ENCODE measurements at regions not wholly inside any gene's neighbourhood (a gene's known extent, or its start where the extent isn't known, plus 50 kb on each side); places are given as distances from the start of the nearest gene placed in this dataset.

GRCh38 chr17:70390049-70390448 is 220.7 kb downstream of the KCNJ2 start:
- no peak for TF ChIP-seq CTCF (IDR thresholded peaks at IDR 0.05)

GRCh38 chr17:70394473-70395232 is 225.3 kb downstream of the KCNJ2 start:
- TF ChIP-seq CTCF (IDR thresholded peaks at IDR 0.05) = no peak
- Histone ChIP-seq H3K4me3 (no peak overlapping the region), H3K27ac (no peak overlapping the region), H3K27me3 (no peaks in the 10 kb centered on the region), H3K36me3 (no peaks in the 10 kb centered on the region), H3K4me1 (no peaks in the 10 kb centered on the region), H3K9me3 (no peaks in the 10 kb centered on the region)
- DNase-seq (ENCODE audit: low spot score) = no peak

More at GRCh38 chr17:70390049-70390448, 220.7 kb downstream of the KCNJ2 start:
- no peaks in the 10 kb centered on the region for H3K36me3 ChIP-seq
- no peaks in the 10 kb centered on the region for H3K4me1 ChIP-seq
- H3K27me3 ChIP-seq = no peaks in the 10 kb centered on the region
- H3K9me3 ChIP-seq = no peaks in the 10 kb centered on the region
- DNase-seq (ENCODE audit: low spot score) = no peak
- no peak overlapping the region for H3K4me3 ChIP-seq
- H3K27ac ChIP-seq = no peak overlapping the region

- DNase-seq (ENCODE audit: low spot score) = no peak
Observed at GRCh38 chr17:70405492-70406220, 236.3 kb downstream of the KCNJ2 start.

GRCh38 chr17:70407506-70407905 is 238.2 kb downstream of the KCNJ2 start:
- H3K9me3 ChIP-seq = no peaks in the 10 kb centered on the region
- no peaks in the 10 kb centered on the region for H3K27me3 ChIP-seq
- H3K36me3 ChIP-seq = no peaks in the 10 kb centered on the region
- H3K4me1 ChIP-seq = no peaks in the 10 kb centered on the region
- DNase-seq (ENCODE audit: low spot score) = no peak
- no peak for TF ChIP-seq CTCF (IDR thresholded peaks at IDR 0.05)
- H3K4me3 ChIP-seq = no peak overlapping the region
- no peak overlapping the region for H3K27ac ChIP-seq

More at GRCh38 chr17:70405492-70406220, 236.3 kb downstream of the KCNJ2 start:
- no peaks in the 10 kb centered on the region for H3K27me3 ChIP-seq
- H3K4me3 ChIP-seq = no peak overlapping the region
- no peak overlapping the region for H3K27ac ChIP-seq
- no peaks in the 10 kb centered on the region for H3K4me1 ChIP-seq
- H3K36me3 ChIP-seq = no peaks in the 10 kb centered on the region
- H3K9me3 ChIP-seq = no peaks in the 10 kb centered on the region
- TF ChIP-seq CTCF (IDR thresholded peaks at IDR 0.05) = no peak

GRCh38 chr17:70408768-70409167 is 239.4 kb downstream of the KCNJ2 start:
- Histone ChIP-seq H3K36me3 (no peaks in the 10 kb centered on the region), H3K27me3 (no peaks in the 10 kb centered on the region), H3K4me3 (no peak overlapping the region), H3K4me1 (no peaks in the 10 kb centered on the region), H3K27ac (no peak overlapping the region), H3K9me3 (no peaks in the 10 kb centered on the region)
- DNase-seq (ENCODE audit: low spot score) = no peak
- TF ChIP-seq CTCF (IDR thresholded peaks at IDR 0.05) = no peak
